NB4 (cell line): ENCODE measurements at regions not wholly inside any gene's neighbourhood (a gene's known extent, or its start where the extent isn't known, plus 50 kb on each side); places are given as distances from the start of the nearest gene placed in this dataset.

Experiments used
- MYC ChIP-seq: IDR thresholded peaks from 2 replicates; pipeline ENCODE4 v1.6.1; 2011; ENCODE audit warnings: low read depth, low read length
- POLR2A ChIP-seq: IDR thresholded peaks from 2 replicates; pipeline ENCODE4 v1.6.1; 2011; ENCODE audit warnings: mild to moderate bottlenecking; ENCODE audit not compliant: insufficient read length; ENCODE audit errors: extremely low read depth
- TF ChIP-seq, protein P1 (sequence below): IDR thresholded peaks from one replicate; pipeline ENCODE4 v1.5.1; 2012; ENCODE audit warnings: low read depth, low read length
- TF ChIP-seq, protein P2 (sequence below): IDR thresholded peaks from 2 replicates; pipeline ENCODE4 v1.6.1; 2011; ENCODE audit warnings: low read depth, low read length

DNA sequence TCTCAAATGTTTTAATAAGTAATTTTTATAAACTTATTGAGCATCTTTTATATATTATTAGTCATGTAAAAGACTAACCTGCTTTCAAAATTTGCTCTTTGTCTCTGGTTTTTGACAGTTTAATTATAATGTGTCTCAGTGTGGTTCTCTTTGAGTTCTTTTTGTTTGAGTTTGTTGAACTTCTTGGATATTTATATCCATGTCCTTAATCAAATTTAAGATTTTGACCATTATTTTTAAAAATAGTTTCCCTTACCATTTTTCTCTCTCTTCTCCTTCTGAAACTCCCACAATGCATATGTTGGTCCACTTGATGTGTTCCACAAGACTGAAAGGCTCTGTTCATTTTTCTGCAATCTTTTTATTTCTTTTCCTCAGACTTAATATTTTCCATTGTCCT lies 366.1 kb upstream of the GOLIM4 start:
- TF ChIP-seq, protein P1, sequence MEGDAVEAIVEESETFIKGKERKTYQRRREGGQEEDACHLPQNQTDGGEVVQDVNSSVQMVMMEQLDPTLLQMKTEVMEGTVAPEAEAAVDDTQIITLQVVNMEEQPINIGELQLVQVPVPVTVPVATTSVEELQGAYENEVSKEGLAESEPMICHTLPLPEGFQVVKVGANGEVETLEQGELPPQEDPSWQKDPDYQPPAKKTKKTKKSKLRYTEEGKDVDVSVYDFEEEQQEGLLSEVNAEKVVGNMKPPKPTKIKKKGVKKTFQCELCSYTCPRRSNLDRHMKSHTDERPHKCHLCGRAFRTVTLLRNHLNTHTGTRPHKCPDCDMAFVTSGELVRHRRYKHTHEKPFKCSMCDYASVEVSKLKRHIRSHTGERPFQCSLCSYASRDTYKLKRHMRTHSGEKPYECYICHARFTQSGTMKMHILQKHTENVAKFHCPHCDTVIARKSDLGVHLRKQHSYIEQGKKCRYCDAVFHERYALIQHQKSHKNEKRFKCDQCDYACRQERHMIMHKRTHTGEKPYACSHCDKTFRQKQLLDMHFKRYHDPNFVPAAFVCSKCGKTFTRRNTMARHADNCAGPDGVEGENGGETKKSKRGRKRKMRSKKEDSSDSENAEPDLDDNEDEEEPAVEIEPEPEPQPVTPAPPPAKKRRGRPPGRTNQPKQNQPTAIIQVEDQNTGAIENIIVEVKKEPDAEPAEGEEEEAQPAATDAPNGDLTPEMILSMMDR: no peak
- TF ChIP-seq, protein P2, sequence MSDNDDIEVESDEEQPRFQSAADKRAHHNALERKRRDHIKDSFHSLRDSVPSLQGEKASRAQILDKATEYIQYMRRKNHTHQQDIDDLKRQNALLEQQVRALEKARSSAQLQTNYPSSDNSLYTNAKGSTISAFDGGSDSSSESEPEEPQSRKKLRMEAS: no peak
- TF ChIP-seq POLR2A (no peak), MYC (no peak)
